HG02970 (cell line): ENCODE measurements at regions not wholly inside any gene's neighbourhood (a gene's known extent, or its start where the extent isn't known, plus 50 kb on each side); places are given as distances from the start of the nearest gene placed in this dataset.

Source experiments
- ATAC-seq: cut with Tn5 transposase; IDR thresholded peaks from one replicate; pipeline ENCODE4 v1.9.1; 2021; ENCODE audit warnings: mild to moderate bottlenecking, moderate library complexity, moderate number of reproducible peaks; ENCODE audit not compliant: unreplicated experiment, low FRiP score

DNA sequence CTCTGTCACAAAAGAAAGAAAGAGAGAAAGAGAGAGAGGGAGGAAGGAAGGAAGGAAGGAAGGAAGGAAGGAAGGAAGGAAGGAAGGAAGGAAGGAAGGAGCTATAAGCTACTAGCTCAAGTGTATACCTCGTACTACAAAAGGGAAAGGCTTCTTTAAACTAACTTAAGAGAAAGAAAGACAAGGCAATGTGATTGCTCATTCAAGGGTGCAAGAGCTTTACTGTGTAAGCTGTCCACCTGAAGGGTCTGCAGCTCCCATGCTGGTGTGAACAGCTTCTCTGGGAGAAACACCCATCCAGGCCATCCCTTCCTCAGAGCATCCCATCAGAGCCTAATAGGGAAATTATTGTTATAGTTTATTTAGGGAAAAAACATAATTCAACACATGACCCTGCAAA, 286.1 kb upstream of the ID2 start:
- no peak for ATAC-seq

DNA sequence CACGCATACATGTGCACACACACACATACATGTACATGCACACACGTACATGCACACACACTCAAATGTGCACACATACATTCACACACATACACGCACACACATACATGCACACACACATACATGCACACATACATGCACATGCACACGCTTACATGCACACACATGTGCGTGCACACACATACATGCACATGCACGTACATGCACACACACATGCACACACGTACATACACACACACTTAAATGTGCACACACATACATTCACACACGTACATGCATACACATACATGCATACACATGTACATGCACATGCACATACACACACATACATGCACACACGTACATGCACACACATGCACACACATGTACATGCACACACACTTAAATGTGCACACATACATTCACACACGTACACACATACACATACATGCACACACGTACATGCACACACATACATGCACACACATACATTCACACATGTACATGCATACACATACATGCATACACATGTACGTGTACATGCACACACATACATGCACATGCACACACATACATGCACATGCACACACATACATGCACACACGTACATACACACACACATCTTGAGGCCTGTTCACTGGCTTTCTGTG, 283.7 kb upstream of the ID2 start:
- ATAC-seq, result no peak

DNA sequence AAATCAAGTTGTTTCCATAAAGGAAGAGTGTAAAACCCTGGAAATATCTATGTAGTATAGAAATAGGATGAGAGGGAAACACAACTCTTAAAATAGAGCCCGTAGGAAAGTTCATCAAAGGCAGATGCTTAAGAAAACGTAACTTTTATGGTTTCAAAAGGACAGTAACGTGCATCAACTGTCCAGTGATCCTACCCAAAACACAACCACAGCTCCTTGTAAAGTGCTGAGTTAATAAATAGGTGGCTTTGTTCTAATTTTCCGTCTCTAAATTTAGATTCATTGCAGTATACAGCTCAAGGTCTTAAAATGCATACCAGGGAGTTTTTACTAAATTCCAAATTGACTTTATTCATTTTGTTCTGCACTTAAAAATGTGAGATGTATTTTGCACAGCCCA, 282.1 kb upstream of the ID2 start:
- ATAC-seq, result no peak

DNA sequence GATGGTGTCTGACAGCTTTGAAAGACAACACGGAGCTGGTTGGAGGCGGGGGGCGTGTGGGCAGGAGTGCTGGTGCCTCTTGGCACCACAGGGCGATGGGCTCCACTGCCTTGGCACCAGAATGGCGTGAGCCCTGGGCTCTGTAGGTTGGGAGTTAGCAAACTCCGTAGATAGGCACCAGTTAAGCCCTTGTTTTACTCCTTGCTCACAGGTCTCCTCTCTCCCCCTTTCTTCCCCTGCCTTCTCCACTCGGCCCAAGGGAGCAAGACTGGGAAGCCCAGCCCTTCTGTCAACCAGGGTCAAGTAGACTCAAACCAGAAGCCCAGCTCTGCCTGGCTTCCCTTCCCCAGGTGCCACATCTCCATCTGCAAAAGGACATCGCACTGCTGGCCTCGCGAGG, 281.7 kb upstream of the ID2 start:
- ATAC-seq, result no peak

DNA sequence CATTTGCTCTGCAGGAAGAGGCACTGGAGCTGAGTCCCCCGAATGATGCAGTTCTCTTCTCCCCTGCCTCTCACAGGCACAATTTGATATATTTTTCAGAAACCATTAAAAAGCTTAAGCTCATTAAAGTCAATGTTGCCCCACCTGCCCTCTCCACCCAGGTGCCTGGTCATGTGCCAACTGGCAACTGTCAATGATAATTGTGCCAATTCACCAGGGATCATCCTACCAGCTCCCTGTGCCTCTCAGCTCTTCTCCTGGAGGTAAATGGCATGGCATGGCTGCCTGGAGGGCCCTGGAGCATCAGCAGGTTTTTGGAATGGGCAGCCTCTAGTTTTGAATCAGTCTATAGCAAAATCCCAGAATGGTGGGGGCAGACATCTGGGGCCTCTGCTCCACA, 279.6 kb upstream of the ID2 start:
- no peak for ATAC-seq

DNA sequence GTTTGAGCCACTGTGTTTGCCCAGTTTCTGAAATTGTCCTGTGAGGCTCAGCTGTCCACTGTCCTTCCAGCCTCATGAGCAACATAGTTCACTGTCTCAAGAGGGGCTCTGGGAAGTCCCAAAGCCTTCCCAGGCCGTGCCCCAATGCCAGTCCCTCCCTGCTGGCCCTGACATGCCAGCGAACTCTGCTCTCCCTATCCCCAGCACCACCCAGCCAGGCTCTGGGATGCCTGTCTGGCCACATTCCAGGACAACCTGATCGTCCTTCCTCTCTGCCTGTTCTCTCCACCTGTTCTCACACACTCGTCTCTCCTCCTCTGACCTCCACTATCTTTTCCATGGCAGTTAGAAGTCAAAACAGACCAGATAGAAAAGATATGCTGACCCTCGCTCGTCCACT, 278.0 kb upstream of the ID2 start:
- ATAC-seq, result no peak

DNA sequence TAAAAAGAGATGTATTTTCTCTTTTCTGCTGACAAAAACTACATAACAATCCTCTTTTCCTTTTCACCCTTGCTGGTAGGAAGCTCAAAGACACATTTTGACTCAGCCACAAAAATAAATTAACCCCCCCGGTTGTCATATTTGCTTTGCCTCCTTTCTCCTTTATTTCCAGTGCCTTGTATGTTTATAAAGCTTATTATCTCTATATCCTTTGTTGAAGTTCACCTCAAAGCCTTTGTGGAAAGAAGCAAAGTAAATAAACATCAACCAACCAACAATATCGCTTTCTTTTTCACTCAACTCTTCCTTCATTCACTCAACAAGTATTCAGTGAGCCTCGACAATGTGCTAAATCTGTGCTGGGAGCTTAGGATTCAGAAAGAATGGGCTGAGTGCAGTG, 276.5 kb upstream of the ID2 start:
- no peak for ATAC-seq

DNA sequence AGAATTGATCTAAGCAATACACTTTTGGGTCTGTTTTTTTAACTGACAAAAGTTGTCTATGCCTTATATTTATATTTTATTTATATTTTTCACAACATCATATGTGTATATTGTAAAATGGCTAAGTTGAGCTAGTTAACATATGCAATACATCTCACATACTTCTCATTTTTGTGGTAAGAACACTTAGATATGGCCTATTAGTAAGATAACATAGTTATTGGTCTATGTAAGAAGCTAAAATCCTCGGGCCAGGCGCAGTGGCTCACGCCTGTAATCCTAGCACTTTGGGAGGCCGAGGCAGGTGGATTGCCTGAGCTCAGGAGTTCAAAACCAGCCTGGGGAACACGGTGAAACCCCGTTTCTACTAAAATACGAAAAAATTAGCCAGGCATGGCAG, 275.6 kb upstream of the ID2 start:
- no peak for ATAC-seq

DNA sequence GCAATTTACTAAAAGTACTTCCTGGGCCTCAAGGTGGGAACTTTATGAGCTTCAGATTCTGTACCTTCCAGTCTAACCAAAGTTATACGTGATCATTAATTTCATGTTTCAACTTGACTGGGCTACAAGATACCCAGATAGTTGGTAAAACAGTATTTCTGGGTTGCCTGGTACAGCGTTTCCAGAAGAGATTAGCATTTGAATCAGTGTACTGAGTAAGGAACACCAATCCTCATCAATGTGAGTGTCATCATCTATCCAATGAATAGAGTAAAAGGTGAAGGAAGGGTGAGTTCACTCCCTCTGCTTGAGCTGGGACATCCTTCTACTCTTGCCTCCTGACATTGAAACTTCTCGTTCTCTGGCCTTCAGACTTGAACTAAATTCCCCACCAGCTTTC, 274.5 kb upstream of the ID2 start:
- no peak for ATAC-seq

DNA sequence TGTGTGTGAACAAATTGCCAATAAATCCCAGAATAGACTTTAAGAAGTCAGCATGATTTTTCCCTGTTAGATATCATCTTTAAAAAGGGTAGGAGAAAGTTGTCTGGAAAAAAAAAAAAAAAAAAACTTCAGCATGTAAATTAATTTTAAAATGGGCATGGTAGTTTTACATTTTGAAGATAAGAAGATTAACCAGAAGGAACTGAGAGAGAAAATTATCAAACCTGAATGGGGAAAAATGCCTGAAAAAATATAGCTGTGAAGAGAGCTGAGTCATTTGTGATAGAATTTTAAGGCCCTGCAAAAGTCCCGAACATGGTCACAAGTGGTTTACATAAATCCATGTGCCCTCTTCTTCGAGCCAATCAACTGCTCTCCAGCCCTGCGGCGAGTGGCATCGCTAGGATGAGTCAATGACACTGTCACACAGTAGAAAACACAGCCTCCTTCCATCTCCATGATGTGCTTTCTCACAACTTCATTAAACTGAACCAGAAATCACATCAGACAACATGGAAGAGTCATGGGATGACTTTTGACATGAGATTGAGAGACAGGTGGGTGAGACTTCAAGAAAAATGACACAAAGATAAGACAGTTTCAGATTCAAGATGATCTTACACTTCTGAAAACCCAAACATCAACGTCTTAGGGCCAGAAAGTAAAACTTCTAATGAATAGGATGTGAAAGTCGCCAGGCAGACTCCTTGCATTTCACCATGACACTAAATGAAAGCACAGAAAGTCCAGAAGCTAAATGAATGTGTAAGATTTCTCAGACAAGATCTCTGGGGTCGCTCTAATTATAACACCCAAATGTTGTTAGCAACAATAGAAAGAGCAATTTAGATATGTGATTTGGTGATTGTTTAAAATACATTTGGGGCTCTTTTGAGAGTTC, 273.0 kb upstream of the ID2 start:
- ATAC-seq, result peak; percentile 86

DNA sequence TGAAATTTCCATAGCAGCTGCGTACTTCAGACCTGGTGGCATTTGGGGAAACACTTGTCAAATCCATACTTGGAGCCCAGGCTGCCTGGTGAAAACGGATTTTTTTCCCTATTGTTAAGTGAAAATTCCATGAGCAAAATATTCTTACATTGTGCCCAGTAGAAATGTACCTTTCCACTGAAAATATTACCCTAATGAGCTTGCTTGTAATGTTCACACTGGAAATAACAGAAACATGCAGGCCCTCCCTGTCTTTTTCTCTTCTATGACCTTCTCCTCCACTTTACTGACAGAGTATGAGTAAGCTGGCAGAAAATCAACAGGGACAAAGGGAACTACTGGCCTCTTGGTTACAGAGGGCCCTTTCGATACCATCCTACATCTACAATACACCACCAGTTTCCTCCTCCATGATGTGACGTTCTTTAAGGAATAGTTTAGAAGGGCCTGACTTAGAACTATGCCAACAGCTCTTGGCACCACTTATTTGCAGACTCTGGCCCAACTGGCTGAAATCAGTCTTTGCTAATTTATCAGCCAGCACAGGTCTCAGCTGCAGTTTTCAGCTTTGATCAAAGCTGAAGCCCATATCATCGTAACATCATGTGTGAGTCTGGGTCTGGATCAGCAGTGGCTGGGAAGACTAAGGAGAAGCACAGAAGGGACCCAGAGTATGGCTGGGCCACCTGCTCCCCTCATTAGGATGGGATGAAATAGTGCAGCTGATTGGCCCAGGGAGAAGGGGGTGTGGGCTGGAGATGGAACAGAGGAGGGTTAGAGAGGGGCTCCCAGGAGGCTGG, 272.2 kb upstream of the ID2 start:
- ATAC-seq, result no peak

DNA sequence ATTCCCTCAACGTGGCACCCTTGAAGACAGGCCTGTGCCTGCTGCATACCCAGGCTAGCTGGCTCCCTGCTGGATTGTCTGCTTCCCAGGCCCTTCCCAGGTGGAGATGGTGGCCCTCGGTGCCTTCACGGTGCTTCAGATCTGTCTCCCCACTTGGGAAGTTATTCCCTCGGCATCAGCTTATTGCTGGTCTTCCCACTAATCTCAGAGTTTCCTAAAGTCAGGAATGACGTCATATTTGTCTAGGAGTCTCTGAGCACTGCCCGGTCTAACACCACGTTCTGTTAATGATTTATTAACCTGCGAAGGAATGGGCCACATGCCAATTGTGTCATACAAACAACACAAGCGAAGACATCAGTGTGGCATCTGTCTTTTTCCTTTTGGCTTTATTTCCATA, 269.8 kb upstream of the ID2 start:
- ATAC-seq, result no peak

DNA sequence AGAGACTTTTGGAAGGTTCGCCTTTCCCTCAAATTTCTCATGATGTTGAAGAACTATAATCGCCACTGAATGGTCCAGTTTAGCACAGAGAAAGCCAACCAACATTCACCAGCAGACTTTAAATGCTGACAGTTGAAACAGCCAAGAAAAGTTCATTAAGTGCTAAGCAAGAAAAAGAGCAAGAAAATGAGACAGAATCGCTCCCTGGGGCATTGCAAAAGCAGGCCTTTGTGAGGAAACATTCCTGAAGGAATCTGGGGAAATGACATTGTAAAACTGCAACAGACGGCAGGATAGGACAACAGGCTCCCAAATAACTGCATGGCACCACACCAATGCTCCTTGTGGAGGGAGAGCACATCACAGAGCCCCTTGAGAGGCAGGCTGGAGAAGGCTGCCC, 269.3 kb upstream of the ID2 start:
- ATAC-seq, result no peak

DNA sequence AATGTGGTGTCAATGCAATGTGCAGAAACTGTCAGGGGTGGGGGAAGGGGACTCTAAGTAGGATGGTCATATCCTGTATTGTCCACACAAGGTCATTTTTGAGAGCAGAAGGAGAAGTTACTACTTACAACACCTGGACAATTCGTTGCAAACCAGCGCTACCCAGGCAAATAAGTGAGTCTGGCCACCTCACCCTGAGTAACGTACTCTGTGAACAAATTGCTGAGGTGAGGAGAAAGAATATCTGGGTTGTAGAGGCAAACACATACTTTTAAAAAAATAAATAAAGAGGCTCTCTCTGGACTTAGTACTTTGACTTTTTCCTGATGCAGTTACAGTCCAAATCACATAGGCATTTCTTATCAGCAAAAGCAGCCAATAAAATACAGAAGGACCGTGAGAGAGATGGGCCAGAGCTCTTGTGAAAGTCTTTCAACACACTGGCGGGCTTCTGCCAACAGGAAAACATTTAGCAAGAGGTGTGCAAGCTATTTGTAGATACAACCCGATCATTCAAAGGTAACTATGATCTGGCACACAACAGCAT, 268.2 kb upstream of the ID2 start:
- ATAC-seq, result no peak

DNA sequence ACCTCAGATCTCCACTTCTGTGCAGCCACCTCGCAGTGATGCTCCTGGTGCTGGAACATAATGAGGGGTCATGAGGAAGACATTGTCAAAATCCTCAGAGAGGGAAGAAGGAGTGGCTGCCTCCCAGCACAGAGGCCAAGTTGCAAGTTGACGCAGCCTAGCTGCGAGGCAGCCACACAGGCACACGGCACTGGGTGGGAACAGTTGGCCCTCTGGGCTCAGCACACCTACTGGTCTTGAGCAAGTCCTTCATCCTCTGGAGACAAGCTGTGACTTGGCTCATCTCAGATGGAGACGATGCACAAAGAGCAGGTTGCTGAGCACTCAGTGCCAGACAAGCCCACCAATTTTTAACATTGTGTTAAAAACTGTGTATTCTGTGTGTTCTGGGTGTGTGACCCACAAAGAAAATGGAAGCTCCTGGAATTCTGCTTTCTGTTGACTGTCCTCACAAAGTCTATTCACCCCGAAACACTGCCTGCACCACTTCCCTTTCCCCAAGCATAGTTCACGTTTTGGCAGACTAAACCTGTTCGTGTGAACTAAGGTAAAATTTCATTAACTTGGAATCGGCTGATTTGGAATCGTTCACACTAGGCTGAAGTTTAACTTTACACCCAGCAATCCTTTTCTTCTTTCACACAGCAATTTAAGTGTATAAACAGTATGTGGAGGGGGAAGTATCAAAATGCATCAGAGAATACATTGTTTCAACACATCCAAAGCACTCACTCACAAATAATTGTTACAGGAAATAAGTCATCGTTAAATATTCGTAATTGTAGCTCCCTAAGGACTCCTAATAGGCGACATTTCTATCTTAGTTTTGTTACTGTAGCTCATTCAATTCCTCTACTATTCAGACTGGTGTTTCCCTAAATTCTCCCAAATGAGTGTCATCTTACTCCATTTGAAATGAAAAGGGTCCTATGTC, 266.6 kb upstream of the ID2 start:
- ATAC-seq, result no peak

DNA sequence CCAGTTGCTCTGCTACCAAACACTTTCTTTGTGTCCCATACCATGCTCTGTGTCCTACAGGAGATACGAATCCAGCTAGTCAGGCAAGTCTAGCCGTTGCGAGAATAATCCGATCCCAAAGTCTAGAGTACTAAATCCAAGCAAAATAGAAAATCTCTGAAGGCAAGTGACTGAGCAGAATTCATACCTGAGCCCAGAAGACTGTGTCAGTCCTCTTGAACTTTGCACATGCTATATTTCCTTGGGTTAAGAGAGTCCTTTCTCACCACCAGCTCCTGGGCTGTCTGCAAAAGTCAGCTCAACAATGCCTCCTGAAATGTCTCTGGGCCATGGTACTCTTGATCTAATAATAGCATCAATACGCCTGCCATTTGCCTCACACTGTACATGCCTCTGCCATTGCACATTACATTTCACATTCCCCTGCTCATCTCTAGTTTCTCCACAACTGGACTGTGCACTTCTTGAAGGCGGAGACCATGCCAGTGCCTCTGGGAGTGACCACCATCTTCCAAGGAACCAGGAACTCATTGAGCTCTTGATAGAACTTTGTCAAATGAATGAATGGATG, 265.8 kb upstream of the ID2 start:
- no peak for ATAC-seq

DNA sequence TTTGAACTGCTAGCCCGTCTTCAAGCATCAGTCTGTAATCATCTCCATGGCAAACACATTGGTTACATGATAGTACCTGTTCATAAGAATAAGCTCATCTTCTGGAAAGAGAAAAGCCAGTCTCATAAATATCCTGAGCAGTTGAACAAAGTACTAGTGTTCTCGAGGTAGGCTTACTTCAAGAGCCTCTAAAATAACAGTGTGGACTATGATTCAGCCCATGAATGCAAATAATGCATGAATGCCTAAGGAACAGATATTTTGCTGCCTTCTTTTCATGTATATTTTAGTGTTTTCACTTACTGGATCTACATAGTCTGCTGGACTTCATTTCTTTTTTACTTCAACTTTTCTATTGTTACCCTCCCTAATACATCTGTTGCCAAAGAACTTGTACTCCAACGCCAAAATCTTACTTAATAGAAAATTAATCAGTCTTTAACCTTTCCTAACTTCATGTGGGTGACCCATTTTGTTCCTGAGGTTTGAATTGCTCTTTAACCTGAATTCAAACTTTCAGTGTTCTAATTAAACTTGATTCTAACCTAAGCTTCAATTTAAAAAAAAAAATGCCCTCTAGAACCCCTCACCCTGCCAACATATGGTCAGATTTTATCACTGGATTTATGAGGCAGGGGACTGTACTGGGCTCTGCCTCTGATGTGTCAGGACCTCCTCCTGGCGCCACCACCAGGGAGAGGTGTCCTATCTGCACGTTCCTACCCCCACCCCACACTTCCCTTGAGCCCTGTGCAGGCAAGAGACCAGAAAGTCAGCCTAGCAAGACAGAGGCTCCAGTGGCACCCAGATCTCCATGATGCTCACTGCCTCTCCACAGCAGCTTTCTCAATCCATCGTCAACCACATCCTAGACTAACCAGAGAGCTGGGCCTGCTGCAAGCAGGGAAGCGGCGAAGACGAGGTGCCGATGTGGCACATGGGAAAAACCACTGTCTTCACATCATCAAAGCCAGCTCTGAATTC, 264.7 kb upstream of the ID2 start:
- no peak for ATAC-seq

DNA sequence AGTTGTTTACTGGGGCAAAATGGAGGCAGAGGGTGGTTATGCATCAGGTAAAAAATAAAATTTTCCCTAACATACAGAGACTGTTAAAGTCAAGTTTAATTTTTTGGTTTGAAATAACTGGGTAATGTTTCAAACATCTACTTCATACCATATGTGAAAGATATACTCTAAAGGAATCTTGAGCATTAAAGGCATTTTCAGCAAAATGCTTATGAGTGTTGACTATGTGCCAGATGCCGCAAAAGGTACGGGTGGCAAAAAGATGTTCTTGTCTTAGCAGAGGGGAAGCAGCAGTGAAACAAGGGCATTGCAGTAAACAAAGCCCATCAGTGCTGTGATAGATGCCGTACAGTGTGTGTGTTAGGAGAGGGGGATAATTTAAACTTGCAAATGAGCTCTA, 263.1 kb upstream of the ID2 start:
- no peak for ATAC-seq
